K562 (cell line): ENCODE measurements at regions not wholly inside any gene's neighbourhood (a gene's known extent, or its start where the extent isn't known, plus 50 kb on each side); places are given as distances from the start of the nearest gene placed in this dataset.

ENCODE experiments used
- ATAC-seq: fragments of 200-7000 bp; cut with Tn5 transposase; 3 replicates; pipeline ENCODE4 v1.9.1; 2020; ENCODE audit warnings: moderate library complexity
- BruUV-seq: library from RNA; stranded (reverse); fragments of 400-500 nt; replicated peaks from 2 replicates; lab custom pipeline; 2021; lab: Mats Ljungman, UMichigan
- CTCF ChIA-PET: fragments of 300-600 bp; formaldehyde crosslinking; extraction: SDS; loops from one replicate; lab custom pipeline; 2021; ENCODE audit warnings: low intra/inter-chr PET ratio; lab: Yijun Ruan, JAX
- POLR2A ChIA-PET: fragments of 300-600, 350-650 bp; sonication (Branson Sonifier 250); formaldehyde crosslinking; extraction: SDS; loops from one replicate; lab custom pipeline; 2021; ENCODE audit warnings: antibody characterized with exemption, inconsistent platforms; lab: Yijun Ruan, JAX
- DNase-seq, 4 experiments: peaks; one replicate each; pipeline versions ENCODE4 v3.0.0 to v3.0.0-alpha.2; 2011 to 2018; ENCODE audit warnings: low spot score in 3 of 4, mixed read lengths in 3 of 4; ENCODE audit errors: extremely low read depth in 1 of 4
- FAIRE-seq: peaks from 2 replicates; lab custom pipeline; 2011; peaks lifted over from hg19 to GRCh38; lab: Jason Lieb, UNC
- H2AFZ ChIP-seq: 2 replicates; pipeline ENCODE4 v1.6.0; 2011; ENCODE audit warnings: low read depth, low read length, control low read depth, inconsistent platforms
- H3K27ac ChIP-seq: fragments of 200-600 bp; 3 replicates; pipeline ENCODE4 v1.8.0; 2011; ENCODE audit warnings: low read depth, mild to moderate bottlenecking, control low read depth, inconsistent platforms, low read length, moderate library complexity, mixed read lengths; ENCODE audit errors: extremely low read depth
- H3K27me3 ChIP-seq, 2 experiments: fragments of 300-600 bp in 1 of 2; 2 replicates in 1 of 2; 3 replicates in 1 of 2; pipeline versions ENCODE4 v1.6.0 to v1.8.0; 2011; ENCODE audit warnings: inconsistent platforms in 2 of 2, low read length in 2 of 2, mild to moderate bottlenecking in 1 of 2, mixed read lengths in 1 of 2, moderate library complexity in 1 of 2; ENCODE audit not compliant: control insufficient read depth in 2 of 2, insufficient read depth in 2 of 2
- H3K36me3 ChIP-seq: fragments of 300-600 bp; 3 replicates; pipeline ENCODE4 v1.8.0; 2011; ENCODE audit warnings: mild to moderate bottlenecking, low read length, inconsistent platforms; ENCODE audit not compliant: control insufficient read depth, insufficient read depth
- H3K4me1 ChIP-seq, 2 experiments: fragments of 200-600 bp in 1 of 2; replicated peaks in 1 of 2; 2 replicates in 1 of 2; 3 replicates in 1 of 2; pipeline versions ENCODE4 v1.5.1 to v1.8.0; 2011; ENCODE audit warnings: inconsistent platforms in 2 of 2, low read length in 2 of 2, mild to moderate bottlenecking in 1 of 2, mixed read lengths in 1 of 2, moderate library complexity in 1 of 2; ENCODE audit not compliant: control insufficient read depth in 2 of 2, insufficient read depth in 2 of 2
- H3K4me2 ChIP-seq: 2 replicates; pipeline ENCODE4 v1.6.1; 2011; ENCODE audit warnings: low read length, control low read depth, inconsistent platforms, mixed read lengths; ENCODE audit not compliant: insufficient read depth
- H3K4me3 ChIP-seq: fragments of 200-600 bp; sonication (generic), shearing (Covaris generic); 2 replicates; pipeline ENCODE4 v1.5.1; 2016; ENCODE audit warnings: control low read depth, inconsistent platforms
- H3K79me2 ChIP-seq: fragments of 200-600 bp; 3 replicates; pipeline ENCODE4 v1.8.0; 2011; ENCODE audit warnings: low read length, inconsistent platforms; ENCODE audit not compliant: control insufficient read depth, insufficient read depth
- H3K9ac ChIP-seq, 2 experiments: 2 replicates each; pipeline versions ENCODE4 v1.6.0 to v1.6.1; 2011; ENCODE audit warnings: low read depth in 2 of 2, low read length in 2 of 2, control low read depth in 1 of 2, inconsistent platforms in 1 of 2, mild to moderate bottlenecking in 1 of 2, mixed read lengths in 1 of 2; ENCODE audit not compliant: insufficient read depth in 1 of 2
- H3K9me1 ChIP-seq: one replicate; pipeline ENCODE4 v1.6.0; 2011; ENCODE audit warnings: inconsistent platforms, mild to moderate bottlenecking, low read length, moderate library complexity; ENCODE audit not compliant: control insufficient read depth, insufficient read depth
- H3K9me3 ChIP-seq: replicated peaks from 2 replicates; pipeline ENCODE4 v1.5.1; 2011; ENCODE audit warnings: low read depth, low read length, inconsistent platforms; ENCODE audit not compliant: control insufficient read depth, insufficient read depth
- H4K20me1 ChIP-seq: replicated peaks from 2 replicates; pipeline ENCODE4 v1.6.1; 2011; ENCODE audit warnings: low read length, inconsistent platforms, mixed read lengths; ENCODE audit not compliant: control insufficient read depth, insufficient read depth
- ATF1 ChIP-seq, 2 experiments: fragments of 450-650 bp in 1 of 2; IDR thresholded peaks; 2 replicates each; pipeline ENCODE4 v1.6.1; 2016; ENCODE audit warnings: missing compliant biosample characterization in 1 of 2, missing genetic modification characterization in 1 of 2
- GABPA ChIP-seq: fragments of 200-800 bp; sonication (Bioruptor generic); conservative IDR thresholded peaks from 2 replicates; pipeline ENCODE4 v1.6.1; 2016; ENCODE audit warnings: low read depth, missing genetic modification characterization, missing compliant biosample characterization
- HEY1 ChIP-seq: fragments of 250-450 bp; sonication (Bioruptor Pico); IDR thresholded peaks from 2 replicates; pipeline ENCODE4 v1.5.0; 2020; ENCODE audit warnings: mild to moderate bottlenecking, moderate library complexity, borderline replicate concordance
- MEF2D ChIP-seq: conservative IDR thresholded peaks from 2 replicates; pipeline ENCODE4 v1.6.1; 2016; ENCODE audit warnings: low read depth, missing genetic modification characterization, missing compliant biosample characterization
- NFIC ChIP-seq: fragments of 450-650 bp; IDR thresholded peaks from 2 replicates; pipeline ENCODE4 v1.6.1; 2017; ENCODE audit warnings: mild to moderate bottlenecking, inconsistent platforms
- POLR2G ChIP-seq: fragments of 200-400 bp; formaldehyde crosslinking; IDR thresholded peaks from 2 replicates; pipeline ENCODE4 v1.6.1; 2017; ENCODE audit warnings: low read depth, mild to moderate bottlenecking, antibody characterized with exemption, low read length, moderate library complexity
- POLR3G ChIP-seq: IDR thresholded peaks from 2 replicates; pipeline ENCODE4 v1.6.1; 2011; ENCODE audit not compliant: insufficient read length, insufficient replicate concordance; ENCODE audit errors: extremely low read depth
- TAF15 ChIP-seq: fragments of 200-400 bp; formaldehyde crosslinking; IDR thresholded peaks from 2 replicates; pipeline ENCODE4 v1.6.1; 2017; ENCODE audit warnings: mild to moderate bottlenecking, low read depth, low read length, moderate library complexity
- ZNF717 ChIP-seq: fragments of 250-450 bp; sonication (Bioruptor Pico); IDR thresholded peaks from 2 replicates; pipeline ENCODE4 v1.5.0; 2021
- WGBS: fragments of 100-300 bp; shearing (Covaris generic); methylation state at CpG from one replicate; pipeline ENCODE4 v1.1.6; 2016; ENCODE audit warnings: low coverage, mixed read lengths; ENCODE audit not compliant: insufficient coverage; ENCODE audit errors: missing lambda C conversion rate; 5-methylcytosine and 5-hydroxymethylcytosine counted together
- in situ Hi-C: fragments of 300-500 bp; cut with MboI; formaldehyde crosslinking; loops from 4 replicates; pipeline ENCODE4 v1.15.0; 2018; ENCODE audit warnings: inconsistent platforms, mixed read lengths
- intact Hi-C: fragments of 100-400 bp; cut with micrococcal nuclease; formaldehyde crosslinking; loops from 2 replicates; pipeline ENCODE4 v1.14.2; 2022
- TF ChIP-seq, protein P1 (sequence below): fragments of 250-450 bp; sonication (Bioruptor Pico); IDR thresholded peaks from 2 replicates; pipeline ENCODE4 v1.9.0; 2021; ENCODE audit warnings: mild to moderate bottlenecking
- TF ChIP-seq, protein P2 (sequence below): sonication (generic); formaldehyde crosslinking; IDR thresholded peaks from 2 replicates; pipeline ENCODE4 v1.8.0; 2023; ENCODE audit warnings: mild to moderate bottlenecking, missing genetic modification reagents
- TF ChIP-seq, protein P3 (sequence below): sonication (generic); formaldehyde crosslinking; IDR thresholded peaks from 2 replicates; pipeline ENCODE4 v1.5.0; 2020; ENCODE audit warnings: missing genetic modification reagents
- TF ChIP-seq, protein P4 (sequence below): fragments of 250-450 bp; sonication (Bioruptor Pico); IDR thresholded peaks from 2 replicates; pipeline ENCODE4 v1.4.0; 2020

DNA sequence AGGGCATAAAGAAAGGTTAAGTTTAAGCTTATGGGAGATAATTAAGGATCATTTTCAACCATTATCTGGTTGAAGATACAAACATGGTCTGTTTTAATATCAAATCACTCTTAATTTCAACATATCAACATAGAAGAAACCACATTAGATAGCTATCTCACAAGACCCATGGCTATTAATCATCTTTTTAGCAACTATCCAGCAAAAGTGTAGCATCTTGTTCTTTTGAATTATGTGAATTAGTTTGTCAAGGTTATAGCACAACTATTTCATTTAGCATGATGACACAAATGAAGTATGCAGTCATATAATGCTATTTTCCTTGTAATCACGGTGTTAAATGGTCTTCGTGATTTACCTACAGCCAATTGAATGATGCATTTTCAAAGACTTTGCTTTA, 58.9 kb upstream of the PPP1R9A start:
- intact Hi-C loops, result no loop called here
- no peak for DNase-seq
- TF ChIP-seq NFIC (peak; percentile 19; the same call in 1 of the 2 replicates), TAF15 (no peak)
- TF ChIP-seq, all 486 proteins: peak for 1
- H3K27ac ChIP-seq, result no peak overlapping the region
- 0% methylated on average over 2 of the region's 2 CpGs for WGBS
- POLR2A ChIA-PET, result no interaction called here
- no peaks in the 10 kb centered on the region for H3K27me3 ChIP-seq
- no peaks in the 10 kb centered on the region for H3K36me3 ChIP-seq
- ATAC-seq (no peak), FAIRE-seq (no peak)
- H3K79me2 ChIP-seq, result no peaks in the 10 kb centered on the region
- H4K20me1 ChIP-seq, result no peaks in the 10 kb centered on the region
- H3K4me2 ChIP-seq, result no peak overlapping the region
- in situ Hi-C loops, result no loop called here
- no TSS peak for BruUV-seq
- no peaks in the 10 kb centered on the region for H3K9me1 ChIP-seq
- no peak overlapping the region for H3K4me3 ChIP-seq
- no peaks in the 10 kb centered on the region for H3K4me1 ChIP-seq
- H2AFZ ChIP-seq, result no peak overlapping the region
- no peak overlapping the region for H3K9ac ChIP-seq
- CTCF ChIA-PET, result no interaction called here
- no peaks in the 10 kb centered on the region for H3K9me3 ChIP-seq

DNA sequence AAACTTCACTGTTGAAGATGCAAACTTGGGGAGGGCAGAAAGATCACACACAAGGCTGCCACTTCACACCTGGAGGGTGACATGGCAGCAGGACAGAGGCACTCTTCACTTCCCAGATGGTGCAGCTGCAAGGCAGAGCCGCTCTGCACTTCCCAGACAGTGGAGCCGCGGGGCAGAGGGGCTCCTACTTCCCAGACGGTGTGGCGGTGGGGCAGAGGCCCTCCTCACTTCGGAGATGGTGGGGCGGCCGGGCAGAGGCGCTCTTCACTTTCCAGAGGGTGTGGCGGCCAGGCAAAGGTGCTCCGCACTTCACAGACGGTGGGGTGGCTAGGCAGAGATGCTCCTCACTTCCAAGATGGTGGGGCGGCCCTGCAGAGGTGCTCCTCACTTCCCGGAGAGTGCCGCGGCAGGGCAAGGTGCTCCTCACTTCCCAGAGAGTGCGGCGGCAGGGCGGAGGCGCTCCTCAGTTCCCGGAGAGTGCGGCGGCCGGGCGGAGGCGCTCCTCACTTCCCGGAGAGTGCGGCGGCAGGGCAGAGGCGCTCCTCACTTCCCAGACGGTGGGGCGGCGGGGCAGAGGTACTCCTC, 58.3 kb upstream of the PPP1R9A start:
- CTCF ChIA-PET, result no interaction called here
- Histone ChIP-seq H2AFZ (no peak overlapping the region), H3K36me3 (no peaks in the 10 kb centered on the region), H3K4me1 (no peaks in the 10 kb centered on the region), H3K4me3 (no peak overlapping the region), H3K9me1 (no peaks in the 10 kb centered on the region), H3K9ac (no peak overlapping the region), H3K27ac (no peak overlapping the region), H3K4me2 (no peak overlapping the region), H4K20me1 (no peaks in the 10 kb centered on the region), H3K79me2 (no peaks in the 10 kb centered on the region), H3K27me3 (no peaks in the 10 kb centered on the region), H3K9me3 (no peaks in the 10 kb centered on the region)
- 2% methylated on average over 31 of the region's 33 CpGs for WGBS
- FAIRE-seq (no peak), DNase-seq (no peak), ATAC-seq (no peak)
- no TSS peak for BruUV-seq
- intact Hi-C loops, result no loop called here
- in situ Hi-C loops, result no loop called here
- POLR2A ChIA-PET, result no interaction called here
- TF ChIP-seq, protein P1, sequence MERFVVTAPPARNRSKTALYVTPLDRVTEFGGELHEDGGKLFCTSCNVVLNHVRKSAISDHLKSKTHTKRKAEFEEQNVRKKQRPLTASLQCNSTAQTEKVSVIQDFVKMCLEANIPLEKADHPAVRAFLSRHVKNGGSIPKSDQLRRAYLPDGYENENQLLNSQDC, result no peak
- TF ChIP-seq ATF1 (CRISPR knock-in tag; IDR thresholded peaks at IDR 0.05), result no peak
- no peak for TF ChIP-seq ATF1 (tag; IDR thresholded peaks at IDR 0.05)
- TF ChIP-seq POLR3G, result no peak
- TF ChIP-seq GABPA, result no peak
- TF ChIP-seq, protein P2, sequence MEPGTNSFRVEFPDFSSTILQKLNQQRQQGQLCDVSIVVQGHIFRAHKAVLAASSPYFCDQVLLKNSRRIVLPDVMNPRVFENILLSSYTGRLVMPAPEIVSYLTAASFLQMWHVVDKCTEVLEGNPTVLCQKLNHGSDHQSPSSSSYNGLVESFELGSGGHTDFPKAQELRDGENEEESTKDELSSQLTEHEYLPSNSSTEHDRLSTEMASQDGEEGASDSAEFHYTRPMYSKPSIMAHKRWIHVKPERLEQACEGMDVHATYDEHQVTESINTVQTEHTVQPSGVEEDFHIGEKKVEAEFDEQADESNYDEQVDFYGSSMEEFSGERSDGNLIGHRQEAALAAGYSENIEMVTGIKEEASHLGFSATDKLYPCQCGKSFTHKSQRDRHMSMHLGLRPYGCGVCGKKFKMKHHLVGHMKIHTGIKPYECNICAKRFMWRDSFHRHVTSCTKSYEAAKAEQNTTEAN (CRISPR knock-in tag), result no peak
- TF ChIP-seq, protein P3, sequence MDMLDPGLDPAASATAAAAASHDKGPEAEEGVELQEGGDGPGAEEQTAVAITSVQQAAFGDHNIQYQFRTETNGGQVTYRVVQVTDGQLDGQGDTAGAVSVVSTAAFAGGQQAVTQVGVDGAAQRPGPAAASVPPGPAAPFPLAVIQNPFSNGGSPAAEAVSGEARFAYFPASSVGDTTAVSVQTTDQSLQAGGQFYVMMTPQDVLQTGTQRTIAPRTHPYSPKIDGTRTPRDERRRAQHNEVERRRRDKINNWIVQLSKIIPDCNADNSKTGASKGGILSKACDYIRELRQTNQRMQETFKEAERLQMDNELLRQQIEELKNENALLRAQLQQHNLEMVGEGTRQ (CRISPR knock-in tag), result no peak
- no peak for TF ChIP-seq ZNF717 (CRISPR knock-in tag)
- TF ChIP-seq POLR2G, result no peak
- TF ChIP-seq MEF2D (tag), result no peak
- TF ChIP-seq HEY1 (CRISPR knock-in tag), result no peak
- TF ChIP-seq, protein P4, sequence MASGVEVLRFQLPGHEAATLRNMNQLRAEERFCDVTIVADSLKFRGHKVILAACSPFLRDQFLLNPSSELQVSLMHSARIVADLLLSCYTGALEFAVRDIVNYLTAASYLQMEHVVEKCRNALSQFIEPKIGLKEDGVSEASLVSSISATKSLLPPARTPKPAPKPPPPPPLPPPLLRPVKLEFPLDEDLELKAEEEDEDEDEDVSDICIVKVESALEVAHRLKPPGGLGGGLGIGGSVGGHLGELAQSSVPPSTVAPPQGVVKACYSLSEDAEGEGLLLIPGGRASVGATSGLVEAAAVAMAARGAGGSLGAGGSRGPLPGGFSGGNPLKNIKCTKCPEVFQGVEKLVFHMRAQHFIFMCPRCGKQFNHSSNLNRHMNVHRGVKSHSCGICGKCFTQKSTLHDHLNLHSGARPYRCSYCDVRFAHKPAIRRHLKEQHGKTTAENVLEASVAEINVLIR (CRISPR knock-in tag), result no peak
